ENCODE measurements at regions not wholly inside any gene's neighbourhood (a gene's known extent, or its start where the extent isn't known, plus 50 kb on each side); places are given as distances from the start of the nearest gene placed in this dataset.
A peak's percentile ranks its signal among the peaks of the same experiment; 100 is the strongest.
"Not testable (repeated sequence)": the region's sequence is repeated elsewhere in the genome, so short reads cannot be mapped to it uniquely, and the experiment has no call there.

DNA sequence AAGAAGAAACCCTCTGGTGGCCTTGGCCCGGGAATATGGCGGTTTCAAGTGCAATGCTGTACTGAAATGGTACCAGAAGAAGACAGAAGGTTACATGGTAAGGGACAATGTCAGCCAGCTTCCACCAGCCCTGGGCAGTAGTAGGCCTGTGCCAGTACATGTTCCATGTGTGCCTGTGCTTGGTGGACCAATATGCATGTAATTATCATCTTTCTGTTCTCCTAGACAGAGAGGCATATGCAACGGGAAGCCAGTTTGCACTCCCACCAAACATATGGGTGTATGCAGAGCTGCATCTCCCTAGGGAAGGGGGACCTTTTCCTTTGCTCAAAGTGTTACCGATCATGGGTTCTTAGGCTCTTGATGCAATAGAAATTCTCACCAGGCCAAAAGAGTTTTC is 80.9 kb upstream of the ADORA2B start:
- not testable (repeated sequence) for DNase-seq

DNA sequence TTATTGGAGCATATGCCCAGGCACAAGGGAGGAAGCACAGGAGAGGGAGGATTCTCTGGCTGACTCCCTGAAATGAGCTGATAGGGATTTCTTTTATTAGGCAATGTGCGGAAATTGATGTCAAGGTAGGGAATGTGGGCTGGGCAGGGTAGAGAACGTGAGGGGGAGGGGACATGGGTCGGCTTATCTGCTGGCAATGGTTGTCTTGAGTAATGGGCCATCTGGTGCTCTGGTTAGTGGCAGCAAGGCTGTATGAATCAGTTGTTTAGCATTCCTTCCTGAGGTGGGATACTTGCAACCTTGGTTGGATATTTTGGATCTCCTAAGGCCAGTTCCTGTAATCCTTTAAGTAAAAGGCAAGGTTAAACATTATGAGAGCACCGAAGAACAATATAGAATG is 80.5 kb upstream of the ADORA2B start:
- not testable (repeated sequence) for DNase-seq

DNA sequence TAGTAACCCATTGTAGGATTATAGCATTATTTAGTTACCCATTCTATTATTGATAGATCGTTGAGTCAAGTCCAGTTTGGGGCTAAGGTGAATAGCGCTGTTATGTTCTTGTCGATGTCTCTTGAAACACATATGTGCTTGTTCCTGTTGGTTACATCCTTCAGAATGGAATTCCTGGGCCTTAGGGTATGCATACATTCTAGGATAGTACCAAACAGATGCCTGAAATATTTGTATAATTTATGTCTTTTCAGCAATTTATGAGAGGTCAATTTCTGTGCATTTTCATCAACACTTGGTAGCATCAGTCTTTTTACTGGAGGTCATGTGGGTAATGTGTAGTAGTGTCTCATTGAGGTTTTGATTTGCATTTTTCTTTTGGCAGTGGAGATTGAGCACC is 78.9 kb upstream of the ADORA2B start:
- not testable (repeated sequence) for DNase-seq

DNA sequence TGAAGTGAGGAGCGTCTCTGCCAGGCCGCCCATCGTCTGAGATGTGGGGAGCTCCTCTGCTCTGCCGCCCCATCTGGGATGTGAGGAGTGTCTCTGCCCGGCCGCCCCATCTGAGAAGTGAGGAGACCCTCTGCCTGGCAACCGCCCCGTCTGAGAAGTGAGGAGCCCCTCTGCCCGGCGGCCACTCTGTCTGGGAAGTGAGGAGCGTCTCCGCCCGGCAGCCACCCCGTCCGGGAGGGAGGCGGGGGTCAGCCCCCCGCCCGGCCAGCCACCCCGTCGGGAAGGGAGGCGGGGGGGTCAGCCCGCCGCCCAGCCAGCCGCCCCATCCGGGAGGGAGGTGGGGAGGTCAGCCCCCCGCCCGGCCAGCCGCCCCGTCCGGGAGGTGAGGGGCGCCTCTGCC is 77.6 kb upstream of the ADORA2B start:
- not testable (repeated sequence) for DNase-seq

- not testable (repeated sequence) for DNase-seq
Observed at GRCh38 chr17:15869868-15870267, 75.1 kb upstream of the ADORA2B start.

DNA sequence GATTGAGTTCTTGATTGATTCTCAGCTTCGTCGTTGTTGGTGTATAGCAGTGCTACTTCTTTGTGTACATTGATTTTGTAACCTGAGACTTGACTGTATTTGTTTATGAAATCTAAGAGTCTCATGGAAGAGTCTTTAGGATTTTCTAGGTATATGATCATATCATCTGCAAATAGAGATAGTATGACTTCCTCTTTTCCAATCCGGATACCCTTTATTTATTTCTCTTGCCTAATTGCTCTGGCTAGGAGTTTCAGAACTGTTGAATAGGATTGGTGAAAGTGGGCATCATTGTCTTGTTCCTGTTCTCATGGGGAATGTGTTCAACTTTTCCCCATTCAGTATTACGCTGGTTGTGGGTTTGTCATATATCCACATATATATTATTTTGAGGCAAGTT is 72.3 kb upstream of the ADORA2B start:
- not testable (repeated sequence) for DNase-seq

DNA sequence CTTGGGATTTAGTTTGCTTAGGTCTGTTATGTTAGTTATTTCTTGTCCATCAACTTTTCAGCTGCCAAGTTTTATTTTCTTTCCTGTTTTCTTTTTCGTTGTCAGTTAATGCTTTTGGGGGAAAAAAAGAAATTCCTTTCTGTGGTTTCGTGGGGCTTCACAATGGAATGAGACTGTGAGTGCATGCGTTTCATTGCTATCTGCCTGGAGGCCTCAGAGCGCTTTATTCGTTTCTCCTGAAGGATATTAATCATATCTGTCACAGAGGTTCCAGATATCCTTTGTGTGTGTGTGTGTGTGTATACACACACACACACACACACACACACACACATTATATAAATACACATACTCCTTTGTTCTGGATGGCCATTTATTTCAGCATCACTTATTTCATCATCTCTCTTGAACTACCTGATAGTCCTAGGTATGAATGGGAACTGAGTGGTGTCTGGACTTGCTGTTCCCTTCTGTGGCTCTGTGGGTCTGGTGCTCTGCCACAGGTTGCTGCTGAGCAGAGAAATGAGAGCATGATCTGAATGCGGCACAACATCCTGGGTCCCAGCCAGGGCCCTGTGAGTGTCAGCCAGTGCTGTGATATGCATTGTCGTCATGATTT is 66.9 kb upstream of the ADORA2B start:
- DNase-seq: not testable (repeated sequence)

- no peak for DNase-seq
Observed at GRCh38 chr17:15882058-15882720, 62.7 kb upstream of the ADORA2B start.

DNA sequence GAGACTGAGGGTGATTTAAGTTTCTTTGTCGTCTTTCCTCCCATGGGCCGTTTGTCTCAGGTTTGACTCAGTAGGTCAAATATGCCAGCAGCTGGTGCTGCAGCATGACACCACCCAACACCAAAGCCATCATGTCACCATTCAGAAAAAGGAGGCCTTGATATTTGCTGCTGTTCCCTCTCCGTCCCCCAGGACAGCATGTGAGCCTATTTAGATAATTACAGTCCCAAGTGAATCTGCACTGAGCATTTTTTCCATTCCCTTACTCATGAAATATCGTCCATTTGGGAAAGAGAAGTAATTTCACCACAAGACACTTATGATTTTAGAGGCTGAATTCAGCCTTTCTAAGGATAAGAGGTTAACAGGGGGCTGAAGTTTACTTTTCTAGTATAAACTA is 62.2 kb upstream of the ADORA2B start:
- no peak for DNase-seq

DNA sequence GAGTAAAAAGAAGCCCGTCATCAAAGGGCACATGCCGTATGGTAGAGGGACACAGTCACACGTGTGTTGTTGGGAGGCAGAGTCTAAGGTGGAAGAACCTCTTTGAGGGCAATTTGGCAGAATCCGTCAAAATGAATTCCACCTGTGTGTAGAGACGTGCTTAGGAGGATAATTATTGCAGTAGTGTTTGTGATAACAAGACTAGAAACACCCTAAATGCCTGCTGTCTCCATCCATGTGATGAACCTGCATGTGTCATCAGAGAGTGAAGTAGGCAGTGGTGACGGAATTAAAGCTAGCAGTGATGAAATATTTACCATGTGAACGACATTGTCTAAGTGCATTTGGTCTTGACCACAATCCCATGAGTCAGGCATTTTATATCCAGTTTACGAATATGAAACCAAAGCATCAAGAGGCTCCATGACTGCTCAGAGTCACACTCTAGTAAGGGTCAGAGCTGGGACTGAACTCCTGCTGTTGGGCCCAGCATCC is 61.3 kb upstream of the ADORA2B start:
- no peak for DNase-seq

GRCh38 chr17:15884731-15885130 is 60.2 kb upstream of the ADORA2B start:
- DNase-seq: no peak

DNA sequence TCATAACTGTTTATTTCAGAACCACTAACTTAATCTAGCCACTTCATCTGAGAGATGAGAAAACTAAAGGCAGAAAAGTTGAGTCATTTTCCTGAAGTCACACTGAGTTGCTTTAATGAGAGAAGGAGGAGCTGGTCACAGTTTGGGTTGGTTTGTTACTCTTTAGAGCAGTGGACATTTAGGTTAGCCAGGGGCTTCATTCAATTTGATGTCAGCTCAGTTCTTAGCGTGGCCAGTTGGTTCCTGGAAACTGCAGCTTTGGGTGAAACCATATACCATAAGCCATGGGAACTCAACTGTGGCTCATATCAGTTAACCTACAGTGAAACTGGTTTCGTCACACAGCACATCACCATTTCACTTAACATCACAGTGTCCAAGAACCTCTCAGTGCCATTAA is 59.2 kb upstream of the ADORA2B start:
- DNase-seq: no peak

- no peak for DNase-seq
Observed at GRCh38 chr17:15886221-15886620, 58.7 kb upstream of the ADORA2B start.

GRCh38 chr17:15886804-15887203 is 58.1 kb upstream of the ADORA2B start:
- no peak for DNase-seq

DNA sequence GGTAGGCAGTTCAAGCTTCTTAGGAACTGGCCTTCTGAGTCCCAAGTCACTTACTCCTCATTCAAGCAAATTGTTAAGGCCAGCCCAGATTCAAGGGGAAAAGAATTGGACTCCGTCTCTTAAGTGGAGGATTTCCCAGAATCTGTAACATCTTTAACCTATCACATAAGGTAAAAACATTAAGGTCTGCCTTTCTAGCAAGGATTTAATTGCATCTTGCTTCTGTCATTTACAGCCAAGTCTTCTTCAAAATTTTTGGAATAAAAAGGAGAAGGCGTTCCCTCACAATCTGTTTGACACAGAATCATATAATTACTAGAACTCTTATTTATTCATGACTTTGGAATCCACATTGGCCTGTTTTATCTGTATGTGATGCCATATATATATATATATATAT is 56.5 kb upstream of the ADORA2B start:
- DNase-seq: no peak

GRCh38 chr17:15890279-15890892 is 54.5 kb upstream of the ADORA2B start:
- DNase-seq: no peak

DNA sequence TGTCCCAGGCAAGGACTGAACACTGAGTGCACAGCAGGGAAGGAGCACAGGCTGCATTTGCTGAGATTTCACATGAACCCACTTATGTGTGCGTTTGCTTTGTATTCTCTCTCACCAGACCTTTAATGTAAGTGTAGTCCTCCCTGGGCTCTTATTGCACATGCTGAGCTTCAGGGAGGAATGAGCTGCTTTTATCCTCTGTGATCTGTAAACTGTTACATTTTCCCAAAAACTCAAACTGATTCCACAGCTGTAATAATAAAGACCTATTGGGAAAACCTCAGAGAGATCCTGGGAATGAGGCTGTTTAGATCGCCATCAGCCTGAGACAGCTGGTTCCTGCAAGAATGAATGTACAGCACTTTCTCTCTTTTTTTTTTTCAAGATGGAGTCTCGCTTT is 53.6 kb upstream of the ADORA2B start:
- no peak for DNase-seq

- DNase-seq: no peak
Observed at GRCh38 chr17:15892244-15892643, 52.7 kb upstream of the ADORA2B start.

DNA sequence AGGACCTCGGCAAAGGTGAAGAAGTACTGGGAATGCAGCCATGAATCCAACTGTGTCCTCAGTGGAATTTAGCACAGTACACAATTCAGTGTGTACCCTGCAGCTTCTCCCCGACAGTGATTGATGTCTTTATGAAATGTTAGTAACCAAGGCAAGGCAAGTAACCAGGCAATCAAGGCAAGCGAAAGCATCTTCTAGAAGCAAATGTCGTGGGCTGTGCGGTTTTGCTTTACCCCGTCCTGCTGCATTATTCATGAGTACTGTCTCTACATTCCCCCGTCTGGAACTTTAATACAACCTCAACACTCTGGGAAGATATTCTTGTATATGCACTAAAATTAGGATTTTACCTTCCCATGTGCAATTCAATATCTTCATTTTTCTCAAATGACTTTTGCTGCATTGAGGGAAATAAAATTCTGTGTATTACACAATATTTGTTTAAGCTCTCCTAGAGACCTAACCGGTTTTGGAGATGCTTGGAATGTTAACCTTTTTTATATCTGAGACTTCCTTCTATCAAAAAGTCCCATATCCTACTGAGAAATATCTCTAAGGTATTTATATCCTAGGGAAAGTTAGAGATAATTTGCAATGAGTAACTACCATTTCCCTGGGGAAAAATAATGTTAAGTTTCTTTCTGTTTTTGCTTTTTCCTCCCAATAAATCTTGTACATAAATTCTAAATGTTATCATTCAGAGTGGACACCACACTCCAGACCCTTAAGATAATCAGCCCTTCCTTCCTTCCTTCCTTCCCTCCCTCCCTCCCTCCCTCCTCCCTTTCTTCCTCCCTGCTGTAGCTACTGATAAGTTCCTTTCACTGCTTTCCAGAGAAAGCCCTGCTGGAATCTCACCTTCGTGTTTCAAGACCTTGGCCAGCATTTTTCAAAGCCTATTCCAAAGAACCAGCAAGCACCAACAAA is 51.9 kb upstream of the ADORA2B start:
- DNase-seq: peak; percentile 19 to 22

GRCh38 chr17:15893658-15894024 is 51.3 kb upstream of the ADORA2B start:
- no peak for DNase-seq

DNA sequence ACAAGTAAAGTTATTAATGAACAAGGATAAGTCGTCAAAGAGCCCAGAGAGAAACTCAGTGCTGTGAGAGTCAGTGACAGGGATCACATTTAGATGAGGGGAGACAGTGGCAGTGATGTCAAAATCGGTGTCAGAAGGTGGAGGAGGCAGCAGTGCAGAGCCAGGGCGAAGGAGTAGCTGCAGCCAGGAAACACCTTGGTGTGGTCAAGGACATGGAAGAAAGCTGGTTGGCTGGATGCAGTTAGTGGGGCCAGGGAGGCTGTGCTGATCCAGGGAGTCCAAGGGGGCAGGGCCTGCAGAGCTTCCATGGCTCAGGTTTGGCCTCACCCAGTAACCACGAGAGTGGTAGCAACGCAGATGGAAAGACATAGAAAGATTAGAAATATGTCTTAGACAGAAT is 50.7 kb upstream of the ADORA2B start:
- no peak for DNase-seq

- no peak for DNase-seq
Observed at GRCh38 chr17:15894913-15895658, 49.8 kb upstream of the ADORA2B start.
